T1000 (cell line): ENCODE measurements at regions not wholly inside any gene's neighbourhood (a gene's known extent, or its start where the extent isn't known, plus 50 kb on each side); places are given as distances from the start of the nearest gene placed in this dataset.

Source experiments
- DNase-seq: peaks from one replicate; lab custom pipeline; 2025; ENCODE audit warnings: mixed read lengths; lab: John Stamatoyannopoulos, UW

- DNase-seq: no peak
These were observed 112.6 kb downstream of the HSPH1 start for GRCh38 chr13:31049083-31049482.

DNA sequence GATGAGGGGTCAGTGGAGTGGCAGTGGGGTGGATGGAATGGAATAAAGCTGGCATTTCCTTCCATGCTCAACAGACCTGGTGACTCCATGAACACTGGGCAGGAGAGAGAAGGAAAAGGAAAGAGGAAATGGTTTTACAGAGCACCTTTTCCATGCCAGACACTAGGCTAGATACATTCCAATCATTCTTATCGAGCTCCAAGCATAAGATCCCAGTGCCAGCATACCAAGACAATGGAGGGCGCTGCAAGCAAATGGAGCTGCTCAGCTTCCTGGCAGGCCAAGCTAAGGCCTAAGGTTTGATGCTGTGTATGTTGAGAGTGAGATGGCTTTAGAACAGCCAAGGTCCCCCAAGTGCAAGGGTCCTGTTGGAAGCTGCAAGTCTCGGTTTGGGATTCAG, 113.2 kb downstream of the HSPH1 start:
- DNase-seq: no peak

DNA sequence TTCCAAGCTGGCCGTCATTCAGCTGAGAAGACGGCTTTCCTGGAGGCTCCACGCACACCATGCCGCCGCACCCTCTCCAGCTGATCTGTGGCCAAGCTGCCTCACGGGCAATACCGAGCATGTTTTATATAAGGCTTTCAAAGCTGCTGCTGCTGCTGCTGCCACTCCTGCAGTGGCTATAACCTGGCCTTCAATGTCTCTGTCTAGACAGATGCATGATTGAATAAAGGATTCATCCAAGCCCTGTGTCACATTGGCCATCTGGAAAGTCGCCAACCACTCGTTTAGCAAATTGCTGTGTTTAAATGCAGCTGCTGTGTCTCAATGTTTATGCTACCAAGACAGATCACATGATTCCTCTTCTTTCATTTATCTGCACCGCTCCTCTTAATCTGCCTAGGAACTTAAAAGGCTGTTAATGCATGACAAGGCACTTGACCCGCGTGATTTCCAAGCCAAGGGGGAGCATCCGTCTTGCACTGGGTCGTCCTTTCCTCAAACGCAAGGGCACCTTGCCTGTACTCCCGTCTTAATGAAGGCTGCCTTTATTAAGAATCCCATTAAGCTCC, 114.3 kb downstream of the TEX26 start:
- no peak for DNase-seq

- DNase-seq: peak; percentile 45
These were observed 113.0 kb downstream of the TEX26 start for GRCh38 chr13:31045286-31046081.

- peak; percentile 33 for DNase-seq
These were observed 112.2 kb downstream of the TEX26 start for GRCh38 chr13:31044364-31045285.

DNA sequence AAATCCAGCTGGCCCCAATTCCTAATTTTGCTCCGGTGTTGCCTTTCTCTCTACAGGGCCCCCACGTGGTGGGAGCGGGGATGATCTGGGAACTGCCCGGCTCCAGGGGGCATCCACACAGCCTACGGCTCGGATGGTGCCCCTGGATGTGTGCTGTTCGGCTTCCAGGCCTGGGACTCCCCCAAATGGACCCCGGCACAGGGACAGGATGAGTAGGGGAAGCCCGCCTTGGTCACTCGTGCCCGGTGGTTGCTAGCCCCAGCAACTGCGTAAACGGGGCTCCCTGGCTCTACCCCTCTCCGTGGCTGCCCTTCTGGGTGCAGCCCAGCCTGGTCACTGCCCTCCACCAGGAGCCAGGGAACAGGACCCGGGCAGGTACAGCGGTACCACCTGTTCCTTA, 111.5 kb downstream of the TEX26 start:
- no peak for DNase-seq

DNA sequence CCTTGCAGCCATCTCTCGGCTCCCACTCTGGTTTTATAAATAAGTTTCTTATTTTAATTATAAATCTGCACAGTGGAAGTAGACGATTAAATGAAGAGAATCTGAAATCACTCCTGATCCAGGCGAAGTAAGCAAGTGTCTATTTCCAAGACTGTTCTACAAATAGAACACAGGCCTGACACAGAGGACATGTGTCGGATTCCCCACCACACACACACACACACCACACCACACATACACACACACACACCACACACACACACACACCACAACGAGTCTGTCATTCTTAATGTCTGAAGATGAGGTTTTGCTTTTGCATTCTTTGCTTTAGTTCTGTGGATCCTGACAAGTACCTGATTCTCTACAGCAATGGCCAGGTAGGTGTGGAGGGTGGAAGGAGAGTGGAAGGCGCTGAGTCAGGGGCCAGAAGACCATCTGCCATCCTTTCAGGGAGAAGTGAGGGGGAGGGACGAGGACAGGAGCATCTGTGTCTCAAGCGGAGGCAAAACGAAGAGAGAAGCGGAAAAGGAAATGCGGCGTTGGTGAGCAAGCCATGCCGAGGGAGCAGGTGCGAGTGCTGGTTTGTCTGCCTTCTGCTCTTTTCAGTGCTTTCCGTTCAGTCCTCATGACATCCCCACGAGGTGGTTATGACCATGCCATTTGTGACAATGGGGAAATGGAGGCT, 110.2 kb downstream of the TEX26 start:
- DNase-seq: no peak

DNA sequence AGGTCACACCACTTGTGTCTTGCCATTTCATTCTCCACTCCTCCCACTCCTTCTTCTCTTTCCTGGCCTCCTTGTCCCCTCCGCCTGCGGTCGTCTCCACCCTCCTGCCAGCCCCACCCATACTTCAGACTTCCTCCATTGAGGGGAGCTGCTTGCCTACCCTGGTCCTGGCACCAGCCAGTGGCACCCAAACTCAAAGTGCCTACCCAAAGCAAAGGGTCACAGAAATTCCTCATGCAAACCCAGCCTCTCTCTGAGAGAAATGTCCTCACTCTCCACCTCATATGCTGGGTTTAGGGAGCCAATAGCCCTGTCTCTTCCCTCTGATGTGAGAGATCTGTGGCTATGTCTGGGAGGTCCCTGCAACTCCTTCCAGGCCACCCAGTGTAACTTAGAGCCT, 109.6 kb downstream of the TEX26 start:
- DNase-seq: no peak

DNA sequence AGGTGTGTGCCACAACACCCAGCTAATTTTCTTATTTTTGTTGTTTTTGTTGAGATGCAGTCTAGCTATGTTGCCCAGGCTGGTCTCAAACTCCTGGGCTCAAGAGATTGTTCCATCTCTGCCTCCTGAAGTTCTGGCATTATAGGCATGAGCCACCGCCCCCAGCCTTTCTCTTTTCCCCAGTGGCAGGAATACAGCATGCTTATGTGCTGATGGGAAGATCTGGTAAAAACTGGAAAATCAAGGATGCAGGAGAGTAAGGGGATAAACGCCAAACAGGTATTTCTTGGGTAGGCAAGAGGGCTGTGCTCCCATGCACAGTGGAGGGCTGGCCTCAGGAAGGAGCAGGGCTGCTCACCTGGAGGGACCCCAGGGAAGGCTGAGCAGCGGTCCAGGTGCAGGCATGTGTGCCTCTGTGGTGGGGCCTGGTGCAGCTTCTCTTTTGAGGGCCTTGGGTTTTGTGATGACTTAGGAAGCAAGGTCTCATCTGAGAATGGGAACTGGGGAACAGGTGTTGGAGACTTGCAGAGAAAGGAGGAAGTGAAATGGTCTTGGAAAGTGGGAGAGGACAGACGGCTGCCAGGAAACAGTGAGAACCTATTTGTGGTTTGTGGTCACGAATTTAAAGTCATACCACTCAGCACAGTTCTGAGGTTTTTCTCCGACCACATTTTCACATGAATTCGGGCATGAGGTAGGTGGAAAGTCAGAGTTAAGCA, 106.5 kb downstream of the TEX26 start:
- DNase-seq: no peak

GRCh38 chr13:31037874-31038500, 105.5 kb downstream of the TEX26 start:
- DNase-seq: no peak

- DNase-seq: no peak
These were observed 104.6 kb downstream of the TEX26 start for GRCh38 chr13:31036731-31037695.

- DNase-seq: no peak
These were observed 102.9 kb downstream of the TEX26 start for GRCh38 chr13:31035185-31035965.

GRCh38 chr13:31032528-31033113, 100.2 kb downstream of the TEX26 start:
- no peak for DNase-seq

DNA sequence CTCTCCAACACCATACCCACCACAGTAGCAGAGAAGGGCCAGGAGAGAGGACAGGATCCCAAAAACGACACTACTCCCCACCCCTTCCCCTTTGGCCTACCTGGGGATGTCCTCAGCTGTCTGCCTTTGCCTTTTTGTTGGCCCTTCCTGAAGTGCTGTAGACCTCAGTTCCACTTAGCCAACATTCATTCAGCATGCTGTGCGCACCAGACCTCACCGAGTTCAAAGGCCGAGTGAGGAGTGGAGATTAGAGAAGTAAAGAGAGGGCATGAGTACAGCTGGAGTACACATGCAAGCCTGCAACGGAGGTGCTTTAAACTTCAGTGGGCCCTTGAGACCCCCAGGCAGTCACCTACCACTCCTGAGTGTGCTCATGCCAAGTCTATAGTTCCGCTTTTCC, 99.0 kb downstream of the TEX26 start:
- no peak for DNase-seq

DNA sequence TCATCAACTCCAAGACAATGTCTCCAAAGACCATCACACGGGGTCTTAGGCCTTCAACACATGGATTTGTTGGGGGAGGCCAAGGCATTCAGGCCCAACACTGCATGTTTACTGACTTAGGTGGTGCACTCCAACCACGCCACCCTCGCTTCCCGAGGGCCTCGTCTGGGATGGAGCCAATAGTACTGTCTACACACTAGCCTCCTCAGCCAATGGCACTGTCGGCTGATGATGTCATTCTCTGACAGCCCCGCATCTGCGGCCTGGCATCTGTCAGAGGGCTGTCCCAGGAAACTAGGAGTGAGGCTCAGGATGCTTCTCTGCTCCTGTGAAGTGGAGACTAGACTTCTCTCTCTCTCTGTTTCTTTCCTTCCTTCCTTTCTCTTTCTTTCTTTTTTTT, 96.6 kb downstream of the TEX26 start:
- no peak for DNase-seq

DNA sequence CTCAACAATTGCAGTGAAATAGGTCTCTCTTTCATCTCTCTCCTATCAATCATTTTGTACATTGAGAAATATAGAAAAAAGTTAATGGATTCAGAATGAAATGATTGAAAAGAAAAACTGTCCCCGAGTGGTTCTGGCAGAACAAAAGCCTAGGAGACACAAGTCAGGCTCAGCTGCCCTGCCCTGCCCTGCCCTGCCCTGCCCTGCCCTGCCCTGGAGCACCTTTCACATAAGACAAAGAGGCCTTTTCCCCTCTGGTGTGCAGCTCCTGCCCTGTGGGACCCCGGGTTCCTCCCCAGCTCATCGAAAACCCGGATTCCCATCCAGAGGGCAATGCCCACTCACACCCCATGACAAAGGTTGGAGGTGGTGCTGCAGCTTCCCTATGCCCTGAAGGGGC, 94.7 kb downstream of the TEX26 start:
- no peak for DNase-seq
